HAP-1 (cell line): ENCODE measurements at regions not wholly inside any gene's neighbourhood (a gene's known extent, or its start where the extent isn't known, plus 50 kb on each side); places are given as distances from the start of the nearest gene placed in this dataset.

Source experiments
- DNase-seq, 2 experiments: peaks; one replicate each; pipeline ENCODE4 v3.0.0-alpha.2; 2016 to 2020; ENCODE audit warnings: low spot score in 2 of 2
- H3K27me3 ChIP-seq: fragments of 250-450 bp; sonication (Bioruptor Pico); 2 replicates; pipeline ENCODE4 v1.5.1; 2020; ENCODE audit warnings: low read depth, mild to moderate bottlenecking, moderate library complexity
- H3K36me3 ChIP-seq: fragments of 250-450 bp; sonication (Bioruptor Pico); replicated peaks from 2 replicates; pipeline ENCODE4 v1.5.1; 2020; ENCODE audit warnings: mild to moderate bottlenecking
- H3K4me1 ChIP-seq: fragments of 250-450 bp; sonication (Bioruptor Pico); 2 replicates; pipeline ENCODE4 v1.5.1; 2020; ENCODE audit warnings: mild to moderate bottlenecking
- H3K4me3 ChIP-seq: fragments of 250-450 bp; sonication (Bioruptor Pico); 2 replicates; pipeline ENCODE4 v1.5.1; 2020; ENCODE audit warnings: mild to moderate bottlenecking, moderate library complexity
- H3K9me3 ChIP-seq: fragments of 250-450 bp; sonication (Bioruptor Pico); 2 replicates; pipeline ENCODE4 v1.5.1; 2020; ENCODE audit warnings: mild to moderate bottlenecking, moderate library complexity
- in situ Hi-C: fragments of 300-500 bp; cut with MboI; formaldehyde crosslinking; loops from 3 replicates; pipeline ENCODE4 v1.14.3; 2020; ENCODE audit warnings: low sequenced_read_pairs, inconsistent platforms, mixed read lengths

GRCh38 chr6:91816335-91816734 is 1229.5 kb upstream of the MAP3K7 start:
- DNase-seq: no peak
- no peaks in the 10 kb centered on the region for H3K27me3 ChIP-seq
- in situ Hi-C loops: no loop called here
- no peaks in the 10 kb centered on the region for H3K36me3 ChIP-seq
- H3K9me3 ChIP-seq: no peaks in the 10 kb centered on the region
- no peaks in the 10 kb centered on the region for H3K4me1 ChIP-seq
- no peak overlapping the region for H3K4me3 ChIP-seq

GRCh38 chr6:91813641-91814040 is 1226.8 kb upstream of the MAP3K7 start:
- in situ Hi-C loops: no loop called here
- no peaks in the 10 kb centered on the region for H3K36me3 ChIP-seq
- H3K9me3 ChIP-seq: no peaks in the 10 kb centered on the region
- no peaks in the 10 kb centered on the region for H3K4me1 ChIP-seq
- no peak for DNase-seq
- no peaks in the 10 kb centered on the region for H3K27me3 ChIP-seq
- no peak overlapping the region for H3K4me3 ChIP-seq

GRCh38 chr6:91812596-91813274 is 1225.9 kb upstream of the MAP3K7 start:
- Histone ChIP-seq H3K4me3 (no peak overlapping the region), H3K4me1 (no peaks in the 10 kb centered on the region), H3K36me3 (no peaks in the 10 kb centered on the region), H3K9me3 (no peaks in the 10 kb centered on the region), H3K27me3 (no peaks in the 10 kb centered on the region)
- no peak for DNase-seq
- in situ Hi-C loops: no loop called here

- no peaks in the 10 kb centered on the region for H3K9me3 ChIP-seq
- in situ Hi-C loops: no loop called here
- H3K36me3 ChIP-seq: no peaks in the 10 kb centered on the region
- no peaks in the 10 kb centered on the region for H3K4me1 ChIP-seq
- H3K4me3 ChIP-seq: no peak overlapping the region
- H3K27me3 ChIP-seq: no peaks in the 10 kb centered on the region
- DNase-seq: no peak
These were observed 1218.1 kb upstream of the MAP3K7 start for GRCh38 chr6:91804981-91805380.

GRCh38 chr6:91802431-91802830 is 1215.6 kb upstream of the MAP3K7 start:
- in situ Hi-C loops: no loop called here
- Histone ChIP-seq H3K36me3 (no peaks in the 10 kb centered on the region), H3K4me3 (no peak overlapping the region), H3K4me1 (no peaks in the 10 kb centered on the region), H3K9me3 (no peaks in the 10 kb centered on the region), H3K27me3 (no peaks in the 10 kb centered on the region)
- DNase-seq: no peak

GRCh38 chr6:91796603-91797002 is 1209.7 kb upstream of the MAP3K7 start:
- Histone ChIP-seq H3K9me3 (no peaks in the 10 kb centered on the region), H3K27me3 (no peaks in the 10 kb centered on the region), H3K4me3 (no peak overlapping the region), H3K4me1 (no peaks in the 10 kb centered on the region), H3K36me3 (no peaks in the 10 kb centered on the region)
- no peak for DNase-seq
- in situ Hi-C loops: no loop called here

- in situ Hi-C loops: no loop called here
- H3K9me3 ChIP-seq: no peaks in the 10 kb centered on the region
- H3K4me1 ChIP-seq: no peaks in the 10 kb centered on the region
- no peak overlapping the region for H3K4me3 ChIP-seq
- no peaks in the 10 kb centered on the region for H3K27me3 ChIP-seq
- no peak for DNase-seq
- no peaks in the 10 kb centered on the region for H3K36me3 ChIP-seq
These were observed 1201.6 kb upstream of the MAP3K7 start for GRCh38 chr6:91788501-91788900.

GRCh38 chr6:91786474-91787184 is 1199.8 kb upstream of the MAP3K7 start:
- Histone ChIP-seq H3K9me3 (no peaks in the 10 kb centered on the region), H3K4me3 (no peak overlapping the region), H3K4me1 (no peaks in the 10 kb centered on the region), H3K36me3 (no peaks in the 10 kb centered on the region), H3K27me3 (no peaks in the 10 kb centered on the region)
- DNase-seq: no peak
- in situ Hi-C loops: no loop called here

- Histone ChIP-seq H3K4me1 (no peaks in the 10 kb centered on the region), H3K4me3 (no peak overlapping the region), H3K36me3 (no peaks in the 10 kb centered on the region), H3K9me3 (no peaks in the 10 kb centered on the region), H3K27me3 (no peaks in the 10 kb centered on the region)
- in situ Hi-C loops: no loop called here
- DNase-seq: no peak
These were observed 1195.9 kb upstream of the MAP3K7 start for GRCh38 chr6:91782802-91783201.

GRCh38 chr6:91781946-91782345 is 1195.1 kb upstream of the MAP3K7 start:
- no peaks in the 10 kb centered on the region for H3K4me1 ChIP-seq
- H3K9me3 ChIP-seq: no peaks in the 10 kb centered on the region
- H3K27me3 ChIP-seq: no peaks in the 10 kb centered on the region
- no peak overlapping the region for H3K4me3 ChIP-seq
- in situ Hi-C loops: no loop called here
- no peaks in the 10 kb centered on the region for H3K36me3 ChIP-seq
- DNase-seq: no peak

- DNase-seq: no peak
- Histone ChIP-seq H3K27me3 (no peaks in the 10 kb centered on the region), H3K4me1 (no peaks in the 10 kb centered on the region), H3K36me3 (no peaks in the 10 kb centered on the region), H3K4me3 (no peak overlapping the region), H3K9me3 (no peaks in the 10 kb centered on the region)
- in situ Hi-C loops: no loop called here
These were observed 1193.4 kb upstream of the MAP3K7 start for GRCh38 chr6:91780270-91780669.

GRCh38 chr6:91761621-91762020 is 1174.7 kb upstream of the MAP3K7 start:
- H3K4me3 ChIP-seq: no peak overlapping the region

GRCh38 chr6:91754691-91755090 is 1167.8 kb upstream of the MAP3K7 start:
- no peaks in the 10 kb centered on the region for H3K36me3 ChIP-seq
- no peaks in the 10 kb centered on the region for H3K4me1 ChIP-seq
- no peaks in the 10 kb centered on the region for H3K27me3 ChIP-seq
- no peak for DNase-seq
- no peak overlapping the region for H3K4me3 ChIP-seq
- no peaks in the 10 kb centered on the region for H3K9me3 ChIP-seq
- in situ Hi-C loops: no loop called here

More at GRCh38 chr6:91761621-91762020, 1174.7 kb upstream of the MAP3K7 start:
- DNase-seq: no peak
- in situ Hi-C loops: no loop called here
- Histone ChIP-seq H3K27me3 (no peaks in the 10 kb centered on the region), H3K9me3 (no peaks in the 10 kb centered on the region), H3K36me3 (no peaks in the 10 kb centered on the region), H3K4me1 (no peaks in the 10 kb centered on the region)

GRCh38 chr6:91751526-91751925 is 1164.7 kb upstream of the MAP3K7 start:
- no peaks in the 10 kb centered on the region for H3K27me3 ChIP-seq
- in situ Hi-C loops: no loop called here

More at GRCh38 chr6:91751526-91751925, 1164.7 kb upstream of the MAP3K7 start:
- no peaks in the 10 kb centered on the region for H3K4me1 ChIP-seq
- H3K9me3 ChIP-seq: no peaks in the 10 kb centered on the region
- no peak for DNase-seq
- no peaks in the 10 kb centered on the region for H3K36me3 ChIP-seq
- H3K4me3 ChIP-seq: no peak overlapping the region
